Activated T-cell treated with anti-CD3 and anti-CD28 coated beads, Interleukin-2, amount 50 U/mL, for 24 hours (primary cell): ENCODE measurements at regions not wholly inside any gene's neighbourhood (a gene's known extent, or its start where the extent isn't known, plus 50 kb on each side); places are given as distances from the start of the nearest gene placed in this dataset.
"Not testable (repeated sequence)": the region's sequence is repeated elsewhere in the genome, so short reads cannot be mapped to it uniquely, and the experiment has no call there.

Source experiments
- DNase-seq: peaks from one replicate; pipeline ENCODE4 v3.0.0-alpha.2; 2020
- H3K27ac Mint-ChIP-seq: 2 replicates; pipeline ENCODE4 v1.8.0; 2020; ENCODE audit warnings: mild to moderate bottlenecking, mixed read lengths
- H3K27me3 Mint-ChIP-seq: 2 replicates; pipeline ENCODE4 v1.8.0; 2020; ENCODE audit warnings: mixed read lengths
- H3K36me3 Mint-ChIP-seq: 2 replicates; pipeline ENCODE4 v1.8.0; 2020; ENCODE audit warnings: low read depth, mixed read lengths
- H3K4me1 Mint-ChIP-seq: 2 replicates; pipeline ENCODE4 v1.8.0; 2020; ENCODE audit warnings: low read depth, mixed read lengths
- H3K4me3 Mint-ChIP-seq: 2 replicates; pipeline ENCODE4 v1.8.0; 2020; ENCODE audit warnings: mild to moderate bottlenecking, moderate library complexity, mixed read lengths
- H3K9me3 Mint-ChIP-seq: 2 replicates; pipeline ENCODE4 v1.8.0; 2020; ENCODE audit warnings: mixed read lengths

GRCh38 chr13:63297163-63297562, 1881.5 kb upstream of the PCDH20 start:
- Mint-ChIP-seq H3K27me3 (no peaks in the 10 kb centered on the region), H3K4me3 (no peak overlapping the region), H3K9me3 (peaks cover 4% of the 10 kb centered on the region), H3K36me3 (no peaks in the 10 kb centered on the region), H3K4me1 (no peaks in the 10 kb centered on the region), H3K27ac (no peak overlapping the region)
- no peak for DNase-seq

- DNase-seq, result no peak
- peaks cover 3% of the 10 kb centered on the region for H3K9me3 Mint-ChIP-seq
- no peaks in the 10 kb centered on the region for H3K4me1 Mint-ChIP-seq
- no peak overlapping the region for H3K4me3 Mint-ChIP-seq
- no peak overlapping the region for H3K27ac Mint-ChIP-seq
- H3K36me3 Mint-ChIP-seq, result no peaks in the 10 kb centered on the region
- H3K27me3 Mint-ChIP-seq, result no peaks in the 10 kb centered on the region
These were observed 1876.1 kb upstream of the PCDH20 start for GRCh38 chr13:63291701-63292100.

GRCh38 chr13:63288576-63288975, 1872.9 kb upstream of the PCDH20 start:
- H3K36me3 Mint-ChIP-seq, result no peaks in the 10 kb centered on the region
- H3K4me1 Mint-ChIP-seq, result no peaks in the 10 kb centered on the region
- no peak overlapping the region for H3K27ac Mint-ChIP-seq
- no peak overlapping the region for H3K4me3 Mint-ChIP-seq
- H3K27me3 Mint-ChIP-seq, result no peaks in the 10 kb centered on the region
- H3K9me3 Mint-ChIP-seq, result peaks cover 20% of the 10 kb centered on the region
- DNase-seq, result no peak

- no peak overlapping the region for H3K4me3 Mint-ChIP-seq
- no peaks in the 10 kb centered on the region for H3K27me3 Mint-ChIP-seq
- H3K36me3 Mint-ChIP-seq, result no peaks in the 10 kb centered on the region
- no peaks in the 10 kb centered on the region for H3K4me1 Mint-ChIP-seq
- H3K9me3 Mint-ChIP-seq, result peaks cover 20% of the 10 kb centered on the region
- DNase-seq, result no peak
- no peak overlapping the region for H3K27ac Mint-ChIP-seq
These were observed 1872.3 kb upstream of the PCDH20 start for GRCh38 chr13:63287926-63288325.

GRCh38 chr13:63285426-63285825, 1869.8 kb upstream of the PCDH20 start:
- Mint-ChIP-seq H3K27ac (no peak overlapping the region), H3K9me3 (peaks cover 20% of the 10 kb centered on the region), H3K36me3 (no peaks in the 10 kb centered on the region), H3K4me1 (no peaks in the 10 kb centered on the region), H3K27me3 (no peaks in the 10 kb centered on the region), H3K4me3 (no peak overlapping the region)
- DNase-seq, result no peak

GRCh38 chr13:63279136-63279535, 1863.5 kb upstream of the PCDH20 start:
- Mint-ChIP-seq H3K4me1 (no peaks in the 10 kb centered on the region), H3K4me3 (no peak overlapping the region), H3K36me3 (no peaks in the 10 kb centered on the region), H3K27ac (no peak overlapping the region), H3K9me3 (peaks cover 10% of the 10 kb centered on the region), H3K27me3 (no peaks in the 10 kb centered on the region)
- no peak for DNase-seq

- DNase-seq, result no peak
- Mint-ChIP-seq H3K9me3 (peaks cover 10% of the 10 kb centered on the region), H3K4me3 (no peak overlapping the region), H3K27me3 (no peaks in the 10 kb centered on the region), H3K36me3 (no peaks in the 10 kb centered on the region), H3K27ac (no peak overlapping the region), H3K4me1 (no peaks in the 10 kb centered on the region)
These were observed 1859.1 kb upstream of the PCDH20 start for GRCh38 chr13:63274772-63275171.

GRCh38 chr13:63249411-63250187, 1834.0 kb upstream of the PCDH20 start:
- Mint-ChIP-seq H3K27ac (no peak overlapping the region), H3K27me3 (no peaks in the 10 kb centered on the region), H3K4me1 (no peaks in the 10 kb centered on the region), H3K4me3 (no peak overlapping the region), H3K9me3 (peaks cover 10% of the 10 kb centered on the region), H3K36me3 (no peaks in the 10 kb centered on the region)
- no peak for DNase-seq

GRCh38 chr13:63236667-63237396, 1821.2 kb upstream of the PCDH20 start:
- not testable (repeated sequence) for H3K27me3 Mint-ChIP-seq, H3K4me1 Mint-ChIP-seq, DNase-seq, H3K36me3 Mint-ChIP-seq, H3K4me3 Mint-ChIP-seq, H3K9me3 Mint-ChIP-seq, H3K27ac Mint-ChIP-seq

GRCh38 chr13:63218596-63218995, 1802.9 kb upstream of the PCDH20 start:
- H3K4me1 Mint-ChIP-seq, H3K4me3 Mint-ChIP-seq, H3K27ac Mint-ChIP-seq, DNase-seq, H3K36me3 Mint-ChIP-seq, H3K27me3 Mint-ChIP-seq: not testable (repeated sequence)
- peaks cover 10% of the 10 kb centered on the region for H3K9me3 Mint-ChIP-seq

- no peaks in the 10 kb centered on the region for H3K27me3 Mint-ChIP-seq
- H3K36me3 Mint-ChIP-seq, result no peaks in the 10 kb centered on the region
- H3K4me3 Mint-ChIP-seq, result no peak overlapping the region
- no peaks in the 10 kb centered on the region for H3K4me1 Mint-ChIP-seq
- H3K9me3 Mint-ChIP-seq, result peaks cover 16% of the 10 kb centered on the region
- H3K27ac Mint-ChIP-seq, result no peak overlapping the region
- no peak for DNase-seq
These were observed 1793.8 kb upstream of the PCDH20 start for GRCh38 chr13:63209330-63210017.

GRCh38 chr13:63208826-63209225, 1793.2 kb upstream of the PCDH20 start:
- H3K27ac Mint-ChIP-seq, result no peak overlapping the region
- H3K4me3 Mint-ChIP-seq, result no peak overlapping the region
- no peak for DNase-seq
- no peaks in the 10 kb centered on the region for H3K27me3 Mint-ChIP-seq
- H3K36me3 Mint-ChIP-seq, result no peaks in the 10 kb centered on the region
- H3K9me3 Mint-ChIP-seq, result peaks cover 17% of the 10 kb centered on the region
- H3K4me1 Mint-ChIP-seq, result no peaks in the 10 kb centered on the region

- no peak for DNase-seq
- peaks cover 17% of the 10 kb centered on the region for H3K9me3 Mint-ChIP-seq
- no peak overlapping the region for H3K4me3 Mint-ChIP-seq
- no peak overlapping the region for H3K27ac Mint-ChIP-seq
- no peaks in the 10 kb centered on the region for H3K4me1 Mint-ChIP-seq
- H3K27me3 Mint-ChIP-seq, result no peaks in the 10 kb centered on the region
- H3K36me3 Mint-ChIP-seq, result no peaks in the 10 kb centered on the region
These were observed 1790.8 kb upstream of the PCDH20 start for GRCh38 chr13:63206461-63206860.

GRCh38 chr13:63201493-63201892, 1785.8 kb upstream of the PCDH20 start:
- no peak for DNase-seq
- Mint-ChIP-seq H3K27ac (no peak overlapping the region), H3K9me3 (peaks cover 9% of the 10 kb centered on the region), H3K36me3 (no peaks in the 10 kb centered on the region), H3K27me3 (no peaks in the 10 kb centered on the region), H3K4me3 (no peak overlapping the region), H3K4me1 (no peaks in the 10 kb centered on the region)

GRCh38 chr13:63199508-63199907, 1783.9 kb upstream of the PCDH20 start:
- Mint-ChIP-seq H3K4me1 (no peaks in the 10 kb centered on the region), H3K4me3 (no peak overlapping the region), H3K27me3 (no peaks in the 10 kb centered on the region), H3K27ac (no peak overlapping the region), H3K36me3 (no peaks in the 10 kb centered on the region), H3K9me3 (peaks cover 11% of the 10 kb centered on the region)
- DNase-seq, result no peak
